ENCODE measurements at regions not wholly inside any gene's neighbourhood (a gene's known extent, or its start where the extent isn't known, plus 50 kb on each side); places are given as distances from the start of the nearest gene placed in this dataset.

DNA sequence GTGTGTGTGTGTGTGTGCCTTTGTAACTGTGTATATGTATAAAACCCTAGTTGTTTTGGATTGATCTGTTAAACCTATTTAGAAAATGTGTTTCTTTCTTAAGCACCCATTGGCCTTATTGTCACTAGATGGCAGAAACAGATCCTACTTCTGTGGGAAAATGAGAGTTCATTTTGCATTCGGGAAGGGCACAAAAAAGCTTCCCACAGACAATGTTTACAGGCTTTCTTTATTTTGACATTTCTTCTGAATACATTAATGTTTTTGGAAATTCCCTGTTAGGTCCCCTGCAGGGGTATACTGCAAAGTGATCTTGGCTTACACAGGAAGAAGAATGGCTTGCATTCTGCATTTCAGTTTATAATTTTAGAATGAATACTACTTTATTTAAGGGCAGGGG lies 481.8 kb upstream of the ARRDC3 start:
- no peak overlapping the region for H3K27ac ChIP-seq (ENCODE audit: low read depth, low read length)
- H3K4me1 ChIP-seq (ENCODE audit: control insufficient read depth, insufficient read depth, low read length, unreplicated experiment), result no peaks in the 10 kb centered on the region
- H3K79me2 ChIP-seq (ENCODE audit: control insufficient read depth, insufficient read depth, low read length, unreplicated experiment), result no peaks in the 10 kb centered on the region
- no peak overlapping the region for H3K4me3 ChIP-seq (ENCODE audit: low read depth, low read length)
- H3K36me3 ChIP-seq (ENCODE audit: insufficient read depth, low read length), result no peaks in the 10 kb centered on the region
- H2AFZ ChIP-seq (ENCODE audit: low read length, unreplicated experiment), result no peak overlapping the region
- no peaks in the 10 kb centered on the region for H3K27me3 ChIP-seq (ENCODE audit: insufficient read depth, low read length)

DNA sequence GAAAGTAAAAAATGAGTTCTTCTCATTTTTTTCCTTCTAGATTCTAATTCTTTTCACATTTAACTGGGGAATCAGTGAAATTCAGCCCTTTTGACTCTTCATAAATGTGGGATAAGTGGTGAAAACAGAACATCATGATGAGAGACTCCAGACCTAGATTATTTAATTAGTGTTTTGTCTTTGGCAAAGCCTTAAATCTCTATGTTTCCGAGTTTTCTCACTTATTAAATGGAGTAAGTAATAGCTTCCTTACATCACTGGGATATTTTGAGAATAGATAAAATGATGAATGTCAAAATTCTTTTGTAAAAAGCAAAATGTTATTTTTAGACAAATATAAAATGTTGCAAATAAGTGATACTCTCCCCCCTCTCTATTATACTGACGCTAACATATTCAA lies 468.6 kb upstream of the ARRDC3 start:
- Histone ChIP-seq H3K27me3 (ENCODE audit: insufficient read depth, low read length) (no peaks in the 10 kb centered on the region), H3K36me3 (ENCODE audit: insufficient read depth, low read length) (no peaks in the 10 kb centered on the region), H2AFZ (ENCODE audit: low read length, unreplicated experiment) (no peak overlapping the region), H3K4me1 (ENCODE audit: control insufficient read depth, insufficient read depth, low read length, unreplicated experiment) (peaks cover 35% of the 10 kb centered on the region), H3K27ac (ENCODE audit: low read depth, low read length) (no peak overlapping the region), H3K4me3 (ENCODE audit: low read depth, low read length) (no peak overlapping the region), H3K79me2 (ENCODE audit: control insufficient read depth, insufficient read depth, low read length, unreplicated experiment) (no peaks in the 10 kb centered on the region)

GRCh38 chr5:91850031-91850430 lies 466.9 kb upstream of the ARRDC3 start:
- Histone ChIP-seq H2AFZ (ENCODE audit: low read length, unreplicated experiment) (no peak overlapping the region), H3K4me3 (ENCODE audit: low read depth, low read length) (peak overlapping the region; percentile 25; the same call in 1 of the 2 replicates), H3K36me3 (ENCODE audit: insufficient read depth, low read length) (no peaks in the 10 kb centered on the region), H3K27ac (ENCODE audit: low read depth, low read length) (peak overlapping the region; percentile 51), H3K4me1 (ENCODE audit: control insufficient read depth, insufficient read depth, low read length, unreplicated experiment) (peaks cover 35% of the 10 kb centered on the region), H3K79me2 (ENCODE audit: control insufficient read depth, insufficient read depth, low read length, unreplicated experiment) (no peaks in the 10 kb centered on the region), H3K27me3 (ENCODE audit: insufficient read depth, low read length) (no peaks in the 10 kb centered on the region)

DNA sequence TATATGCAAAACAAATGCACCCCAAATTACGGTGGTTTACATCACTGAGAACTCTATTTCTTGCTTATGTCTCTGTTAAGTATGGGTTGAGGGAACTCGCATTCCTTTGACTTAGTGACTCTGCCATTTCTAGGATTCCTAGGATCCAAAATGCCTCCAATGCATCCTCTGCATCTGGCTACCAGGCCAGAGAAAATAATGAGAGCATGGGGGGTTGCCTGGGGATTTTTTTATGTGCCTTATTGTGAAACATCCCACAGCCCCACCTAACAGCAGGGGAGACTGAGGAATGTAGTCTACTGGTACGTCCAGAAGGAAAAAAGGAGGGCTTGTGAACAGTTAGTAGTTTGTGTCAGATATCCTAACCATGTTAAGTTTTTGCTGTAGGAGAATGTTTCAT lies 466.0 kb upstream of the ARRDC3 start:
- Histone ChIP-seq H3K4me1 (ENCODE audit: control insufficient read depth, insufficient read depth, low read length, unreplicated experiment) (peaks cover 35% of the 10 kb centered on the region), H3K27ac (ENCODE audit: low read depth, low read length) (peak overlapping the region; percentile 51), H3K36me3 (ENCODE audit: insufficient read depth, low read length) (no peaks in the 10 kb centered on the region), H3K4me3 (ENCODE audit: low read depth, low read length) (peak overlapping the region; percentile 13; the same call in 1 of the 2 replicates), H3K27me3 (ENCODE audit: insufficient read depth, low read length) (no peaks in the 10 kb centered on the region), H2AFZ (ENCODE audit: low read length, unreplicated experiment) (peak overlapping the region; percentile 66), H3K79me2 (ENCODE audit: control insufficient read depth, insufficient read depth, low read length, unreplicated experiment) (no peaks in the 10 kb centered on the region)

DNA sequence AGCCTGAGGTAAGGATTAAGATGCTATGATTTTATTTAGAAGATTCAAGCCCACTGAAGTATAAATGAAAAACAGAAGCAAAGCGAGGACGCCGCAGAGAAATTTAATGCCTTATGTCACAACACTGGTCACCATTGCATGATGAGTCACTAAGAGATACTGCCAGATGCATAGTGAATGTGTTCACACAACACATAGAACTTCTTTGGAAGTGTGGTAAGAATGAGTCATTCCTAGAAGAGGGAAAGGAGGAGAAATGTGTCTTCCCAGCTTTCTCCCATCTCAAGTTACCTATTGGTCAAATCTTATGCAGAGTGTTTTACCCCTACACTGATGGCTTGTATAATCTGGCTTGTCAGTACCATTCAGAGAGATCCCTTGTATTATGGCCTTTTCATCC lies 465.3 kb upstream of the ARRDC3 start:
- peaks cover 35% of the 10 kb centered on the region for H3K4me1 ChIP-seq (ENCODE audit: control insufficient read depth, insufficient read depth, low read length, unreplicated experiment)
- H3K79me2 ChIP-seq (ENCODE audit: control insufficient read depth, insufficient read depth, low read length, unreplicated experiment), result no peaks in the 10 kb centered on the region
- peak overlapping the region; percentile 66 for H2AFZ ChIP-seq (ENCODE audit: low read length, unreplicated experiment)
- peak overlapping the region; percentile 13; the same call in 1 of the 2 replicates for H3K4me3 ChIP-seq (ENCODE audit: low read depth, low read length)
- H3K36me3 ChIP-seq (ENCODE audit: insufficient read depth, low read length), result no peaks in the 10 kb centered on the region
- H3K27me3 ChIP-seq (ENCODE audit: insufficient read depth, low read length), result no peaks in the 10 kb centered on the region
- H3K27ac ChIP-seq (ENCODE audit: low read depth, low read length), result peak overlapping the region; percentile 51

- H3K36me3 ChIP-seq (ENCODE audit: insufficient read depth, low read length), result no peaks in the 10 kb centered on the region
- no peak overlapping the region for H3K4me3 ChIP-seq (ENCODE audit: low read depth, low read length)
- no peaks in the 10 kb centered on the region for H3K4me1 ChIP-seq (ENCODE audit: control insufficient read depth, insufficient read depth, low read length, unreplicated experiment)
- no peak overlapping the region for H2AFZ ChIP-seq (ENCODE audit: low read length, unreplicated experiment)
- H3K27ac ChIP-seq (ENCODE audit: low read depth, low read length), result no peak overlapping the region
- peaks cover 4% of the 10 kb centered on the region; the same call in 1 of the 2 replicates for H3K27me3 ChIP-seq (ENCODE audit: insufficient read depth, low read length)
- no peaks in the 10 kb centered on the region for H3K79me2 ChIP-seq (ENCODE audit: control insufficient read depth, insufficient read depth, low read length, unreplicated experiment)
These were observed 458.3 kb upstream of the ARRDC3 start for GRCh38 chr5:91841423-91841822.

GRCh38 chr5:91840412-91840811 lies 457.3 kb upstream of the ARRDC3 start:
- no peaks in the 10 kb centered on the region for H3K79me2 ChIP-seq (ENCODE audit: control insufficient read depth, insufficient read depth, low read length, unreplicated experiment)
- no peaks in the 10 kb centered on the region for H3K4me1 ChIP-seq (ENCODE audit: control insufficient read depth, insufficient read depth, low read length, unreplicated experiment)
- no peak overlapping the region for H3K4me3 ChIP-seq (ENCODE audit: low read depth, low read length)
- H3K27me3 ChIP-seq (ENCODE audit: insufficient read depth, low read length), result peaks cover 4% of the 10 kb centered on the region; the same call in 1 of the 2 replicates
- no peaks in the 10 kb centered on the region for H3K36me3 ChIP-seq (ENCODE audit: insufficient read depth, low read length)
- no peak overlapping the region for H3K27ac ChIP-seq (ENCODE audit: low read depth, low read length)
- no peak overlapping the region for H2AFZ ChIP-seq (ENCODE audit: low read length, unreplicated experiment)

- Histone ChIP-seq H2AFZ (ENCODE audit: low read length, unreplicated experiment) (no peak overlapping the region), H3K4me3 (ENCODE audit: low read depth, low read length) (no peak overlapping the region), H3K27me3 (ENCODE audit: insufficient read depth, low read length) (peaks cover 4% of the 10 kb centered on the region; the same call in 1 of the 2 replicates), H3K79me2 (ENCODE audit: control insufficient read depth, insufficient read depth, low read length, unreplicated experiment) (no peaks in the 10 kb centered on the region), H3K36me3 (ENCODE audit: insufficient read depth, low read length) (no peaks in the 10 kb centered on the region), H3K4me1 (ENCODE audit: control insufficient read depth, insufficient read depth, low read length, unreplicated experiment) (no peaks in the 10 kb centered on the region), H3K27ac (ENCODE audit: low read depth, low read length) (no peak overlapping the region)
These were observed 456.6 kb upstream of the ARRDC3 start for GRCh38 chr5:91839721-91840120.

- Histone ChIP-seq H3K27ac (ENCODE audit: low read depth, low read length) (no peak overlapping the region), H3K4me3 (ENCODE audit: low read depth, low read length) (no peak overlapping the region), H3K36me3 (ENCODE audit: insufficient read depth, low read length) (no peaks in the 10 kb centered on the region), H3K4me1 (ENCODE audit: control insufficient read depth, insufficient read depth, low read length, unreplicated experiment) (no peaks in the 10 kb centered on the region), H3K79me2 (ENCODE audit: control insufficient read depth, insufficient read depth, low read length, unreplicated experiment) (no peaks in the 10 kb centered on the region), H2AFZ (ENCODE audit: low read length, unreplicated experiment) (no peak overlapping the region), H3K27me3 (ENCODE audit: insufficient read depth, low read length) (peaks cover 4% of the 10 kb centered on the region; the same call in 1 of the 2 replicates)
These were observed 456.1 kb upstream of the ARRDC3 start for GRCh38 chr5:91839233-91839632.

GRCh38 chr5:91830361-91830953 lies 447.3 kb upstream of the ARRDC3 start:
- Histone ChIP-seq H3K4me3 (ENCODE audit: low read depth, low read length) (no peak overlapping the region), H3K36me3 (ENCODE audit: insufficient read depth, low read length) (no peaks in the 10 kb centered on the region), H3K4me1 (ENCODE audit: control insufficient read depth, insufficient read depth, low read length, unreplicated experiment) (no peaks in the 10 kb centered on the region), H3K27me3 (ENCODE audit: insufficient read depth, low read length) (peaks cover 4% of the 10 kb centered on the region; the same call in 1 of the 2 replicates), H3K27ac (ENCODE audit: low read depth, low read length) (no peak overlapping the region), H2AFZ (ENCODE audit: low read length, unreplicated experiment) (no peak overlapping the region), H3K79me2 (ENCODE audit: control insufficient read depth, insufficient read depth, low read length, unreplicated experiment) (no peaks in the 10 kb centered on the region)

DNA sequence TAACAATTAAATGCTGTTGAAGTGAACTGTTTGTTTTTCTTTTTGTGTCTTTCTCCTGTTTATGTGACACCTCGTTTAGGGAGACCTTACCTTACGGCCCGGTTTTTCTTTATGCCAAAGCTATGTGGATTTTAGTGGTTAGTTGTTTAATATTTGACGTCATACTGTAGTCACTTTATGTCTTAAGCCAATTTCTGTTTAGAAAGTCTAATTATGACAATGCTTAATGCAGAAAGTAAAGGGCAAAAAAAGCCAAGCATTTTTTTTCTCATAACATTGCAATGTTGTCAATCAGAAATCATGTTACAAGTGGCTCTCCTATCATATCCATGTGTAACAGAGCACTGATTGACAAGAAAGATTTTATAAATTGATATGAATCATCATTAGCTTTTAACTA lies 442.5 kb upstream of the ARRDC3 start:
- Histone ChIP-seq H3K36me3 (ENCODE audit: insufficient read depth, low read length) (no peaks in the 10 kb centered on the region), H3K27ac (ENCODE audit: low read depth, low read length) (no peak overlapping the region), H3K27me3 (ENCODE audit: insufficient read depth, low read length) (no peaks in the 10 kb centered on the region; the same call in 1 of the 2 replicates), H2AFZ (ENCODE audit: low read length, unreplicated experiment) (no peak overlapping the region), H3K79me2 (ENCODE audit: control insufficient read depth, insufficient read depth, low read length, unreplicated experiment) (no peaks in the 10 kb centered on the region), H3K4me1 (ENCODE audit: control insufficient read depth, insufficient read depth, low read length, unreplicated experiment) (no peaks in the 10 kb centered on the region), H3K4me3 (ENCODE audit: low read depth, low read length) (no peak overlapping the region)
